Gastrocnemius medialis (tissue), 4 donors: ENCODE measurements at regions not wholly inside any gene's neighbourhood (a gene's known extent, or its start where the extent isn't known, plus 50 kb on each side); places are given as distances from the start of the nearest gene placed in this dataset.

Experiments used
- CTCF ChIP-seq, 5 experiments: fragments of 450-650 bp in 3 of 5; fragments of 200-600 bp in 2 of 5; sonication (generic) in 2 of 5; IDR thresholded peaks in 4 of 5; conservative IDR thresholded peaks in 1 of 5; 1 replicate in 4 of 5; 2 replicates in 1 of 5; pipeline ENCODE4 v1.5.1; 2016 to 2019; ENCODE audit warnings: antibody characterized with exemption in 5 of 5, mild to moderate bottlenecking in 3 of 5, moderate library complexity in 3 of 5
- POLR2A ChIP-seq, 2 donors: fragments of 450-650 bp; IDR thresholded peaks; one replicate each; pipeline ENCODE4 v1.6.1; 2017; ENCODE audit warnings: antibody characterized with exemption in 2 of 2, mild to moderate bottlenecking in 2 of 2, moderate library complexity in 2 of 2

GRCh38 chr17:70447588-70447987 lies 278.3 kb downstream of the KCNJ2 start:
- TF ChIP-seq CTCF (IDR thresholded peaks at IDR 0.05 in 4 of 5, conservative IDR thresholded peaks at IDR 0.05 in 1 of 5) (no peak), POLR2A (IDR thresholded peaks at IDR 0.05) (no peak)
